ENCODE measurements at regions not wholly inside any gene's neighbourhood (a gene's known extent, or its start where the extent isn't known, plus 50 kb on each side); places are given as distances from the start of the nearest gene placed in this dataset.

GRCh38 chr12:24200010-24200409, 250.5 kb upstream of the SOX5 start:
- no peak for TF ChIP-seq POLR2A (IDR thresholded peaks at IDR 0.05; ENCODE audit: low read depth, low read length)
- no peak for TF ChIP-seq CTCF (conservative IDR thresholded peaks at IDR 0.05; ENCODE audit: low read depth, low read length)
- no peak for TF ChIP-seq FOS (IDR thresholded peaks at IDR 0.05; ENCODE audit: low read depth, low read length)
- no peak for TF ChIP-seq USF2 (IDR thresholded peaks at IDR 0.05; ENCODE audit: low read depth, low read length)
- no peak for TF ChIP-seq ELK1 (IDR thresholded peaks at IDR 0.05; ENCODE audit: borderline replicate concordance, low read depth, low read length)
- no peak for TF ChIP-seq CHD1 (IDR thresholded peaks at IDR 0.05; ENCODE audit: low read depth, low read length)
- TF ChIP-seq MAFK (IDR thresholded peaks at IDR 0.05; ENCODE audit: low read depth, low read length), result no peak
- TF ChIP-seq BHLHE40 (IDR thresholded peaks at IDR 0.05; ENCODE audit: low read depth, low read length), result no peak
- TF ChIP-seq SMC3 (IDR thresholded peaks at IDR 0.05; ENCODE audit: low read depth, low read length), result no peak
- TF ChIP-seq RAD21 (IDR thresholded peaks at IDR 0.05; ENCODE audit: low read length), result no peak

All from IMR-90 (cell line).